ENCODE measurements at regions not wholly inside any gene's neighbourhood (a gene's known extent, or its start where the extent isn't known, plus 50 kb on each side); places are given as distances from the start of the nearest gene placed in this dataset.

GRCh38 chr17:33460781-33461450 lies 167.8 kb upstream of the ASIC2 start:
- Mint-ChIP-seq H3K9me3 (ENCODE audit: insufficient read depth) (no peaks in the 10 kb centered on the region), H3K4me1 (ENCODE audit: low read depth) (no peaks in the 10 kb centered on the region), H3K4me3 (no peak overlapping the region), H3K27ac (no peak overlapping the region), H3K27me3 (ENCODE audit: low read depth) (peaks cover 5% of the 10 kb centered on the region), H3K36me3 (ENCODE audit: low read depth) (no peaks in the 10 kb centered on the region)
- CTCF ChIA-PET: no interaction called here
- DNase-seq: no peak
- POLR2A ChIA-PET: interaction anchor here (0.6 kb wide), 1 partner anchor 583 kb away, joined by 4 read pairs; no protein-coding TSS in a partner anchor
- ATAC-seq: no peak

- H3K27me3 Mint-ChIP-seq (ENCODE audit: low read depth): peaks cover 7% of the 10 kb centered on the region
- no peaks in the 10 kb centered on the region for H3K9me3 Mint-ChIP-seq (ENCODE audit: insufficient read depth)
- ChIA-PET POLR2A (no interaction called here), CTCF (no interaction called here)
- ATAC-seq: no peak
- H3K27ac Mint-ChIP-seq: no peak overlapping the region
- DNase-seq: no peak
- no peaks in the 10 kb centered on the region for H3K4me1 Mint-ChIP-seq (ENCODE audit: low read depth)
- H3K36me3 Mint-ChIP-seq (ENCODE audit: low read depth): no peaks in the 10 kb centered on the region
- H3K4me3 Mint-ChIP-seq: no peak overlapping the region
Measured at GRCh38 chr17:33463887-33464286, 170.8 kb upstream of the ASIC2 start.

DNA sequence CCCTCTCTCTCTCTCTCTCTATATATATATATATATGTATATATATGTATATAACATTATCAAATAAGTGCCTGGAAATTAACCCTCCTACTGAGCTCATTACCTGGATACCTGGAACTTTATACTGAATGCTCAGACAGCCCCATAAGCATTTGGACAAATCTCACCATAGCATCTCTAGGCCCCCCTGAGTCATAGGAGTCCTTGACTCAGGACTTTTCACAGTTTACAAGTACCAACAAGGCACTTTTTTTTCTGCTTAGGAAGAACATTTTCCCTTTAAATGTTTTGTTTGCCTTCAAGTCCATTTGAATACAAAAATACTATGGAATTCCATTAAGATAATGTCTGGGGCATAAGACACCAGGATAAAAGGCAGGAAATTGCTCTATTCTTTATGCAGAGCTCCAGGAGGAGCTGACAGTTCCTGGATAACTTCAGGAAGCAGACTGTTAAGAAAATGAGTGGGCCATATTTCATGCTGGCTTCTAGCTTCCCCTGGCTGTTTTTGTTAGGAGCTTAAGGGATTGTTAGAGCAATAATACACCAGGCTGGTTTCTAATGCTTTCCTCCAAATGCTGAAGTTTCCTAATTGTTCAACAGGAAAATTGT lies 171.7 kb upstream of the ASIC2 start:
- ATAC-seq: no peak
- H3K36me3 Mint-ChIP-seq (ENCODE audit: low read depth): no peaks in the 10 kb centered on the region
- no peaks in the 10 kb centered on the region for H3K9me3 Mint-ChIP-seq (ENCODE audit: insufficient read depth)
- ChIA-PET POLR2A (no interaction called here), CTCF (no interaction called here)
- H3K27me3 Mint-ChIP-seq (ENCODE audit: low read depth): peaks cover 7% of the 10 kb centered on the region
- H3K4me1 Mint-ChIP-seq (ENCODE audit: low read depth): no peaks in the 10 kb centered on the region
- no peak overlapping the region for H3K27ac Mint-ChIP-seq
- H3K4me3 Mint-ChIP-seq: no peak overlapping the region
- no peak for DNase-seq

- DNase-seq (no peak), ATAC-seq (no peak)
- CTCF ChIA-PET: no interaction called here
- no peak overlapping the region for H3K4me3 Mint-ChIP-seq
- no peaks in the 10 kb centered on the region for H3K9me3 Mint-ChIP-seq (ENCODE audit: insufficient read depth)
- H3K36me3 Mint-ChIP-seq (ENCODE audit: low read depth): no peaks in the 10 kb centered on the region
- no peak overlapping the region for H3K27ac Mint-ChIP-seq
- POLR2A ChIA-PET: no interaction called here
- no peaks in the 10 kb centered on the region for H3K4me1 Mint-ChIP-seq (ENCODE audit: low read depth)
- H3K27me3 Mint-ChIP-seq (ENCODE audit: low read depth): peaks cover 5% of the 10 kb centered on the region
Measured at GRCh38 chr17:33469421-33469820, 176.3 kb upstream of the ASIC2 start.

GRCh38 chr17:33469911-33470310 lies 176.8 kb upstream of the ASIC2 start:
- Mint-ChIP-seq H3K9me3 (ENCODE audit: insufficient read depth) (no peaks in the 10 kb centered on the region), H3K4me3 (no peak overlapping the region), H3K27ac (no peak overlapping the region), H3K36me3 (ENCODE audit: low read depth) (no peaks in the 10 kb centered on the region), H3K4me1 (ENCODE audit: low read depth) (no peaks in the 10 kb centered on the region), H3K27me3 (ENCODE audit: low read depth) (peaks cover 5% of the 10 kb centered on the region)
- ATAC-seq: no peak
- no peak for DNase-seq
- ChIA-PET CTCF (no interaction called here), POLR2A (no interaction called here)

- H3K27me3 Mint-ChIP-seq (ENCODE audit: low read depth): no peaks in the 10 kb centered on the region
- POLR2A ChIA-PET: no interaction called here
- CTCF ChIA-PET: no interaction called here
- H3K4me3 Mint-ChIP-seq: no peak overlapping the region
- DNase-seq: no peak
- no peak overlapping the region for H3K27ac Mint-ChIP-seq
- ATAC-seq: no peak
- H3K36me3 Mint-ChIP-seq (ENCODE audit: low read depth): no peaks in the 10 kb centered on the region
- H3K4me1 Mint-ChIP-seq (ENCODE audit: low read depth): no peaks in the 10 kb centered on the region
- no peaks in the 10 kb centered on the region for H3K9me3 Mint-ChIP-seq (ENCODE audit: insufficient read depth)
Measured at GRCh38 chr17:33473061-33473460, 180.0 kb upstream of the ASIC2 start.

GRCh38 chr17:33474789-33475188 lies 181.7 kb upstream of the ASIC2 start:
- no peak overlapping the region for H3K4me3 Mint-ChIP-seq
- no peaks in the 10 kb centered on the region for H3K36me3 Mint-ChIP-seq (ENCODE audit: low read depth)

GRCh38 chr17:33475594-33475993 lies 182.5 kb upstream of the ASIC2 start:
- Mint-ChIP-seq H3K27me3 (ENCODE audit: low read depth) (no peaks in the 10 kb centered on the region), H3K27ac (no peak overlapping the region), H3K36me3 (ENCODE audit: low read depth) (no peaks in the 10 kb centered on the region), H3K4me1 (ENCODE audit: low read depth) (no peaks in the 10 kb centered on the region), H3K9me3 (ENCODE audit: insufficient read depth) (no peaks in the 10 kb centered on the region), H3K4me3 (no peak overlapping the region)
- POLR2A ChIA-PET: no interaction called here
- ATAC-seq: no peak
- no peak for DNase-seq
- CTCF ChIA-PET: no interaction called here

More at GRCh38 chr17:33474789-33475188, 181.7 kb upstream of the ASIC2 start:
- no peaks in the 10 kb centered on the region for H3K4me1 Mint-ChIP-seq (ENCODE audit: low read depth)
- H3K27me3 Mint-ChIP-seq (ENCODE audit: low read depth): no peaks in the 10 kb centered on the region
- DNase-seq (no peak), ATAC-seq (no peak)
- H3K9me3 Mint-ChIP-seq (ENCODE audit: insufficient read depth): no peaks in the 10 kb centered on the region
- H3K27ac Mint-ChIP-seq: no peak overlapping the region
- ChIA-PET CTCF (no interaction called here), POLR2A (no interaction called here)

DNA sequence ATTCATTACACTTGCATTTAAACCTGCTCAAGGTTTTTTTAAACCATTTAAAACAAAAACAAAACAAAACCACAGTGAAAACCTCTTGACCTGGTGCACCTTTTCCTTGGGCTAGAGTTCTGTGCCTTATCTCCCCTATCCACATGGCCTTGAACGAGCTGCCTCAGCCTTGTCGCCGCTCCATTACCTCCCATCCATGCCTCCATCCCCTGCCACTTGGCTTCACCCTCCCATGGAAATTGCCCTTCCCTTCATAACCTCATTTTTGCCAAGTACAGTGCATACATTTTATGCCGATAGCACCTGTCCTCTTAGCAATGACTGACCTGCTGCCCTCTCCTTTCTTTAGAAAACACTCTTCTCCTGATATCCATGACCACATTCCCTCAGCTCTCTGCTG lies 188.6 kb upstream of the ASIC2 start:
- DNase-seq: no peak
- Mint-ChIP-seq H3K9me3 (ENCODE audit: insufficient read depth) (no peaks in the 10 kb centered on the region), H3K4me3 (no peak overlapping the region), H3K27me3 (ENCODE audit: low read depth) (no peaks in the 10 kb centered on the region), H3K27ac (no peak overlapping the region), H3K4me1 (ENCODE audit: low read depth) (no peaks in the 10 kb centered on the region), H3K36me3 (ENCODE audit: low read depth) (no peaks in the 10 kb centered on the region)
- POLR2A ChIA-PET: no interaction called here
- CTCF ChIA-PET: no interaction called here
- no peak for ATAC-seq

DNA sequence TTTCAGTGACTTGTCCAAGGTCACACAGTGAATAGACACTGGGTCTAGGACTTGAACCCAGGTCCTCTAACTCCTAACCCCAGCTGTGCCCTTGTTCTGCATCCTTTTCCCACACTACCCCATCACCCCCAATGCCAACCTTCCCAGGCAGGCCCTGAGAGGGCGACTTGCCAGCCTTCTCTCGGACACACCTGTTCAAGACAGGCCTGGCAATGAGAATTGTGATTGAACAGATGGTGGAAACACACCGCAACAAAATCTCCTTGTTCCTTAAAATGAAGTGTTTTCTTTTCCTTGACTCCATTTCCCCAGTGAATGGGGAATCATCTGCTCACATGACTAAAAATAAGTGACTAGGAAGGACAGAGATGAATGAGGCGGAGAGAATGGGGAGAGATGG lies 189.5 kb upstream of the ASIC2 start:
- ATAC-seq: no peak
- no peak overlapping the region for H3K27ac Mint-ChIP-seq
- H3K4me1 Mint-ChIP-seq (ENCODE audit: low read depth): no peaks in the 10 kb centered on the region
- H3K36me3 Mint-ChIP-seq (ENCODE audit: low read depth): no peaks in the 10 kb centered on the region
- H3K9me3 Mint-ChIP-seq (ENCODE audit: insufficient read depth): no peaks in the 10 kb centered on the region
- no peaks in the 10 kb centered on the region for H3K27me3 Mint-ChIP-seq (ENCODE audit: low read depth)
- no peak for DNase-seq
- H3K4me3 Mint-ChIP-seq: no peak overlapping the region
- CTCF ChIA-PET: no interaction called here
- POLR2A ChIA-PET: no interaction called here

DNA sequence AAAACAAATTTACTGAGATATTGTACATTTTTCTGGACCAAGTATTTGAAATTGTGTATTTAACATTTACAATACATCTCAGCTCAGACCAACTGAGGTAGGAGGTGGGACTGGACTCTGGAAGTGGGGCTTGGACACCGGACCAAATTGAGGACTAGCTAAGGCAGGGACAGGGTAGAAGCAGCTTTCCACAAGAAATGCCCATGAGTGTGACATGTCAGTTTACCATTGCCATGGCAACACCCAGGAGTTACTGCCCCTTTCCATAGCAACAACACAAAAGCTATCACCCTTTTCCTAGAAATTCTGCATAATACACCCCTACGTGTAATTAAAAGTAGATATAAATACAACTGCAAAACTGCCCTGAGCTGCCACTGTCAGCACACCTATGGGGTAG lies 191.5 kb upstream of the ASIC2 start:
- ChIA-PET POLR2A (no interaction called here), CTCF (no interaction called here)
- no peaks in the 10 kb centered on the region for H3K9me3 Mint-ChIP-seq (ENCODE audit: insufficient read depth)
- H3K27ac Mint-ChIP-seq: no peak overlapping the region
- H3K27me3 Mint-ChIP-seq (ENCODE audit: low read depth): peaks cover 2% of the 10 kb centered on the region
- no peaks in the 10 kb centered on the region for H3K4me1 Mint-ChIP-seq (ENCODE audit: low read depth)
- H3K36me3 Mint-ChIP-seq (ENCODE audit: low read depth): no peaks in the 10 kb centered on the region
- DNase-seq (no peak), ATAC-seq (no peak)
- no peak overlapping the region for H3K4me3 Mint-ChIP-seq

- POLR2A ChIA-PET: no interaction called here
- no peak for ATAC-seq
- Mint-ChIP-seq H3K4me1 (ENCODE audit: low read depth) (no peaks in the 10 kb centered on the region), H3K4me3 (no peak overlapping the region), H3K36me3 (ENCODE audit: low read depth) (no peaks in the 10 kb centered on the region), H3K27ac (no peak overlapping the region), H3K9me3 (ENCODE audit: insufficient read depth) (no peaks in the 10 kb centered on the region), H3K27me3 (ENCODE audit: low read depth) (peaks cover 2% of the 10 kb centered on the region)
- CTCF ChIA-PET: no interaction called here
- no peak for DNase-seq
Measured at GRCh38 chr17:33486135-33486885, 193.2 kb upstream of the ASIC2 start.

Data from activated CD8-positive, alpha-beta T cell treated with anti-CD3 and anti-CD28 coated beads, Interleukin-2, amount 10 ng/mL, durations not matched to agents 7 days and 5 days (primary cell).